ENCODE measurements at regions not wholly inside any gene's neighbourhood (a gene's known extent, or its start where the extent isn't known, plus 50 kb on each side); places are given as distances from the start of the nearest gene placed in this dataset.

GRCh38 chr5:60365001-60365400, 335.0 kb downstream of the DEPDC1B start:
- Histone ChIP-seq H3K4me3 (ENCODE audit: low read length, poor library complexity, severe bottlenecking) (no peak overlapping the region), H3K9me2 (replicated peaks; ENCODE audit: low read depth, low read length) (no peaks in the 10 kb centered on the region), H4K20me1 (ENCODE audit: insufficient read depth, low read length, poor library complexity, severe bottlenecking) (no peaks in the 10 kb centered on the region), H3K4me2 (ENCODE audit: low read depth, low read length, poor library complexity, severe bottlenecking) (no peak overlapping the region), H2AFZ (ENCODE audit: low read length) (no peak overlapping the region), H3K36me3 (ENCODE audit: insufficient read depth, low read length) (no peaks in the 10 kb centered on the region), H3F3A (ENCODE audit: low read depth) (no peaks in the 10 kb centered on the region), H3K27me3 (ENCODE audit: insufficient read depth, low read length, poor library complexity, severe bottlenecking) (no peaks in the 10 kb centered on the region), H3K9me3 (ENCODE audit: insufficient read depth, low read depth, low read length) (no peaks in the 10 kb centered on the region), H3K9ac (ENCODE audit: low read depth, low read length, poor library complexity, severe bottlenecking) (no peak overlapping the region), H3K4me1 (ENCODE audit: insufficient read depth, low read length, poor library complexity, severe bottlenecking) (no peaks in the 10 kb centered on the region), H3K79me2 (ENCODE audit: insufficient read depth, low read length) (no peaks in the 10 kb centered on the region)
- TF ChIP-seq CTCF (conservative IDR thresholded peaks at IDR 0.05; ENCODE audit: low read length) (no peak), EZH2phosphoT487 (IDR thresholded peaks at IDR 0.05; ENCODE audit: borderline replicate concordance) (no peak)

GRCh38 chr5:60362158-60362557, 337.8 kb downstream of the DEPDC1B start:
- H3K9me3 ChIP-seq (ENCODE audit: insufficient read depth, low read depth, low read length), result no peaks in the 10 kb centered on the region
- H3K9ac ChIP-seq (ENCODE audit: low read depth, low read length, poor library complexity, severe bottlenecking), result no peak overlapping the region
- H3K9me2 ChIP-seq (replicated peaks; ENCODE audit: low read depth, low read length), result no peaks in the 10 kb centered on the region
- no peak overlapping the region for H2AFZ ChIP-seq (ENCODE audit: low read length)
- no peak overlapping the region for H3K4me3 ChIP-seq (ENCODE audit: low read length, poor library complexity, severe bottlenecking)
- H3F3A ChIP-seq (ENCODE audit: low read depth), result no peaks in the 10 kb centered on the region
- H3K79me2 ChIP-seq (ENCODE audit: insufficient read depth, low read length), result no peaks in the 10 kb centered on the region
- TF ChIP-seq CTCF (conservative IDR thresholded peaks at IDR 0.05; ENCODE audit: low read length) (no peak), EZH2phosphoT487 (IDR thresholded peaks at IDR 0.05; ENCODE audit: borderline replicate concordance) (no peak)
- no peaks in the 10 kb centered on the region for H4K20me1 ChIP-seq (ENCODE audit: insufficient read depth, low read length, poor library complexity, severe bottlenecking)
- no peaks in the 10 kb centered on the region for H3K36me3 ChIP-seq (ENCODE audit: insufficient read depth, low read length)
- H3K4me2 ChIP-seq (ENCODE audit: low read depth, low read length, poor library complexity, severe bottlenecking), result no peak overlapping the region
- no peaks in the 10 kb centered on the region for H3K27me3 ChIP-seq (ENCODE audit: insufficient read depth, low read length, poor library complexity, severe bottlenecking)
- H3K4me1 ChIP-seq (ENCODE audit: insufficient read depth, low read length, poor library complexity, severe bottlenecking), result no peaks in the 10 kb centered on the region

DNA sequence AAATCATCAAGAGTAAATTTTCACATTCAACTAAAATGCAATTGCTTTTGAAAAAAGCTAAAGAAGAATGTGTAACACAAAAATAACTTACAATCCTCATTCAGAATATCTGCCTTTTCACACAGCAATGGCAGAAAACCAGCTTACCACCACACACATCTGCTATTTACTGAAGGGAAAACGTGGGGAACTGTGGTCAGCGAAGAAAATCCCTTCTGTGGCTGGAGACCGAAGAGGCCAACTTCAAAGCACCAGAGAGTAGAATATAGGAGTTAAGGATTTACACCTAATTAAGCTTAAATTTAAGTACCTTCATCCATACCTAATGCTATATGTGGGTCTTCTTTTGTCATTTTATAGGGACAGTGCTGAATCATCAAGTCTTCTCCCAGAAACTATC, 339.6 kb downstream of the DEPDC1B start:
- H3K9me2 ChIP-seq (replicated peaks; ENCODE audit: low read depth, low read length), result no peaks in the 10 kb centered on the region
- H3K4me1 ChIP-seq (ENCODE audit: insufficient read depth, low read length, poor library complexity, severe bottlenecking), result no peaks in the 10 kb centered on the region
- H3F3A ChIP-seq (ENCODE audit: low read depth), result no peaks in the 10 kb centered on the region
- H3K9ac ChIP-seq (ENCODE audit: low read depth, low read length, poor library complexity, severe bottlenecking), result no peak overlapping the region
- H3K27me3 ChIP-seq (ENCODE audit: insufficient read depth, low read length, poor library complexity, severe bottlenecking), result no peaks in the 10 kb centered on the region
- no peaks in the 10 kb centered on the region for H3K36me3 ChIP-seq (ENCODE audit: insufficient read depth, low read length)
- TF ChIP-seq CTCF (conservative IDR thresholded peaks at IDR 0.05; ENCODE audit: low read length) (no peak), EZH2phosphoT487 (IDR thresholded peaks at IDR 0.05; ENCODE audit: borderline replicate concordance) (no peak)
- no peak overlapping the region for H3K4me3 ChIP-seq (ENCODE audit: low read length, poor library complexity, severe bottlenecking)
- no peak overlapping the region for H3K4me2 ChIP-seq (ENCODE audit: low read depth, low read length, poor library complexity, severe bottlenecking)
- H4K20me1 ChIP-seq (ENCODE audit: insufficient read depth, low read length, poor library complexity, severe bottlenecking), result no peaks in the 10 kb centered on the region
- H2AFZ ChIP-seq (ENCODE audit: low read length), result no peak overlapping the region
- H3K79me2 ChIP-seq (ENCODE audit: insufficient read depth, low read length), result no peaks in the 10 kb centered on the region
- H3K9me3 ChIP-seq (ENCODE audit: insufficient read depth, low read depth, low read length), result no peaks in the 10 kb centered on the region

Measured in Loucy (cell line).